Dermis blood vessel endothelial cell (primary cell): ENCODE measurements at regions not wholly inside any gene's neighbourhood (a gene's known extent, or its start where the extent isn't known, plus 50 kb on each side); places are given as distances from the start of the nearest gene placed in this dataset.

Experiments
- DNase-seq: peaks from one replicate; pipeline ENCODE4 v3.0.0; 2010

- DNase-seq, result peak; percentile 47
Measured at GRCh38 chr1:39141925-39142324, 62.6 kb upstream of the MACF1 start.

GRCh38 chr1:39142401-39143060, 62.0 kb upstream of the MACF1 start:
- DNase-seq, result peak; percentile 27

GRCh38 chr1:39144924-39145323, 59.6 kb upstream of the MACF1 start:
- no peak for DNase-seq

- DNase-seq, result no peak
Measured at GRCh38 chr1:39145331-39145965, 59.0 kb upstream of the MACF1 start.

- no peak for DNase-seq
Measured at GRCh38 chr1:39146681-39147080, 57.8 kb upstream of the MACF1 start.

- no peak for DNase-seq
Measured at GRCh38 chr1:39147099-39148025, 57.1 kb upstream of the MACF1 start.

GRCh38 chr1:39148942-39149341, 55.6 kb upstream of the MACF1 start:
- DNase-seq, result no peak

GRCh38 chr1:39149509-39149908, 55.0 kb upstream of the MACF1 start:
- no peak for DNase-seq

GRCh38 chr1:39150779-39151178, 53.7 kb upstream of the MACF1 start:
- DNase-seq, result no peak

GRCh38 chr1:39151267-39151666, 53.2 kb upstream of the MACF1 start:
- peak; percentile 67 for DNase-seq

- no peak for DNase-seq
Measured at GRCh38 chr1:39152923-39153322, 51.6 kb upstream of the MACF1 start.

GRCh38 chr1:39153684-39154083, 50.8 kb upstream of the MACF1 start:
- DNase-seq, result peak; percentile 27

- peak; percentile 81 for DNase-seq
Measured at GRCh38 chr1:39154553-39155421, 49.7 kb upstream of the MACF1 start.
